ENCODE measurements at regions not wholly inside any gene's neighbourhood (a gene's known extent, or its start where the extent isn't known, plus 50 kb on each side); places are given as distances from the start of the nearest gene placed in this dataset.
A peak's percentile ranks its signal among the peaks of the same experiment; 100 is the strongest.

GRCh38 chr2:120822933-120823332, 87.3 kb downstream of the GLI2 start:
- FAIRE-seq: no peak
- TF ChIP-seq CTCF (IDR thresholded peaks at IDR 0.05; ENCODE audit: insufficient read depth, low read length, severe bottlenecking): no peak
- Histone ChIP-seq H3K27me3 (ENCODE audit: control insufficient read depth, insufficient read depth, low read length) (peaks cover 2% of the 10 kb centered on the region), H3K36me3 (ENCODE audit: control insufficient read depth, insufficient read depth, low read length) (no peaks in the 10 kb centered on the region), H3K4me3 (ENCODE audit: low read depth, low read length) (no peak overlapping the region)
- no peak for DNase-seq (ENCODE audit: low read depth)

GRCh38 chr2:120823551-120823950, 87.9 kb downstream of the GLI2 start:
- FAIRE-seq (peak; percentile 68), DNase-seq (ENCODE audit: low read depth) (no peak)
- Histone ChIP-seq H3K36me3 (ENCODE audit: control insufficient read depth, insufficient read depth, low read length) (no peaks in the 10 kb centered on the region), H3K4me3 (ENCODE audit: low read depth, low read length) (no peak overlapping the region), H3K27me3 (ENCODE audit: control insufficient read depth, insufficient read depth, low read length) (peaks cover 2% of the 10 kb centered on the region)
- TF ChIP-seq CTCF (IDR thresholded peaks at IDR 0.05; ENCODE audit: insufficient read depth, low read length, severe bottlenecking): no peak

- TF ChIP-seq CTCF (IDR thresholded peaks at IDR 0.05; ENCODE audit: insufficient read depth, low read length, severe bottlenecking): no peak
- no peaks in the 10 kb centered on the region for H3K36me3 ChIP-seq (ENCODE audit: control insufficient read depth, insufficient read depth, low read length)
These were observed 88.6 kb downstream of the GLI2 start for GRCh38 chr2:120824246-120824645.

GRCh38 chr2:120825370-120826259, 89.9 kb downstream of the GLI2 start:
- FAIRE-seq (peak; percentile 62), DNase-seq (ENCODE audit: low read depth) (peak; percentile 26)
- Histone ChIP-seq H3K36me3 (ENCODE audit: control insufficient read depth, insufficient read depth, low read length) (no peaks in the 10 kb centered on the region), H3K27me3 (ENCODE audit: control insufficient read depth, insufficient read depth, low read length) (peaks cover 2% of the 10 kb centered on the region), H3K4me3 (ENCODE audit: low read depth, low read length) (no peak overlapping the region)
- no peak for TF ChIP-seq CTCF (IDR thresholded peaks at IDR 0.05; ENCODE audit: insufficient read depth, low read length, severe bottlenecking)

More at GRCh38 chr2:120824246-120824645, 88.6 kb downstream of the GLI2 start:
- Histone ChIP-seq H3K27me3 (ENCODE audit: control insufficient read depth, insufficient read depth, low read length) (peaks cover 2% of the 10 kb centered on the region), H3K4me3 (ENCODE audit: low read depth, low read length) (no peak overlapping the region)
- DNase-seq (ENCODE audit: low read depth) (no peak), FAIRE-seq (no peak)

GRCh38 chr2:120826260-120826648, 90.6 kb downstream of the GLI2 start:
- H3K36me3 ChIP-seq (ENCODE audit: control insufficient read depth, insufficient read depth, low read length): no peaks in the 10 kb centered on the region
- H3K4me3 ChIP-seq (ENCODE audit: low read depth, low read length): no peak overlapping the region
- DNase-seq (ENCODE audit: low read depth) (no peak), FAIRE-seq (no peak)
- peaks cover 2% of the 10 kb centered on the region for H3K27me3 ChIP-seq (ENCODE audit: control insufficient read depth, insufficient read depth, low read length)
- no peak for TF ChIP-seq CTCF (IDR thresholded peaks at IDR 0.05; ENCODE audit: insufficient read depth, low read length, severe bottlenecking)
